ENCODE measurements at regions not wholly inside any gene's neighbourhood (a gene's known extent, or its start where the extent isn't known, plus 50 kb on each side); places are given as distances from the start of the nearest gene placed in this dataset.
A peak's percentile ranks its signal among the peaks of the same experiment; 100 is the strongest.

DNA sequence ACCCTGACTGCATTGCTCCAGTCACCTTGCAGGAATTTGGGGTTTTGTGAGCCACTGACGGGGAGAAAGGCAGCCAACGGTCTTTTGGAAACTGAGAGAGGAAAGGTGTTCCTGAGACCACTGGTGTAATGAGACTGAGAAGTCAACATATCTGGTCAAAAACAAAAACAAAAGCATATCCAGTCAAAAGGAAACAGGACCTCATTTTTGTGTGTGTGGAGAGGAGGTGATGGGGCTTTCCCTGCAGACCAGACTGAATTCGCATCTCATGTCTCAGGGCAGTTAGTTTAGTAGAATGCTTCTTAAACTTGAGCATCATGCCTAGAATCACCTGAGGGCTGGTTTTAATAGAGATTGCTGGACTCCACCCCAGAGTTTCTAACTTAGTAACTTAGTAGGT is 198.4 kb downstream of the COPRS start:
- H3K9me3 ChIP-seq, result peaks cover 19 to 37% (median 26%) of the 10 kb centered on the region in 4 donors
- no peaks in the 10 kb centered on the region for H3K36me3 ChIP-seq
- no peak for TF ChIP-seq EP300 (IDR thresholded peaks at IDR 0.05)
- no peak for TF ChIP-seq POLR2A (IDR thresholded peaks at IDR 0.05)
- TF ChIP-seq POLR2AphosphoS5 (IDR thresholded peaks at IDR 0.05), result no peak
- TF ChIP-seq, protein P1, sequence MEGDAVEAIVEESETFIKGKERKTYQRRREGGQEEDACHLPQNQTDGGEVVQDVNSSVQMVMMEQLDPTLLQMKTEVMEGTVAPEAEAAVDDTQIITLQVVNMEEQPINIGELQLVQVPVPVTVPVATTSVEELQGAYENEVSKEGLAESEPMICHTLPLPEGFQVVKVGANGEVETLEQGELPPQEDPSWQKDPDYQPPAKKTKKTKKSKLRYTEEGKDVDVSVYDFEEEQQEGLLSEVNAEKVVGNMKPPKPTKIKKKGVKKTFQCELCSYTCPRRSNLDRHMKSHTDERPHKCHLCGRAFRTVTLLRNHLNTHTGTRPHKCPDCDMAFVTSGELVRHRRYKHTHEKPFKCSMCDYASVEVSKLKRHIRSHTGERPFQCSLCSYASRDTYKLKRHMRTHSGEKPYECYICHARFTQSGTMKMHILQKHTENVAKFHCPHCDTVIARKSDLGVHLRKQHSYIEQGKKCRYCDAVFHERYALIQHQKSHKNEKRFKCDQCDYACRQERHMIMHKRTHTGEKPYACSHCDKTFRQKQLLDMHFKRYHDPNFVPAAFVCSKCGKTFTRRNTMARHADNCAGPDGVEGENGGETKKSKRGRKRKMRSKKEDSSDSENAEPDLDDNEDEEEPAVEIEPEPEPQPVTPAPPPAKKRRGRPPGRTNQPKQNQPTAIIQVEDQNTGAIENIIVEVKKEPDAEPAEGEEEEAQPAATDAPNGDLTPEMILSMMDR (IDR thresholded peaks at IDR 0.05), result no peak
- no peak overlapping the region for H3K4me3 ChIP-seq
- WGBS, 5 donors, result 73 to 85% (median 79%) methylated on average over 3 of the region's 3 CpGs
- H3K27ac ChIP-seq, result no peak overlapping the region
- no peaks in the 10 kb centered on the region for H3K4me1 ChIP-seq
- intact Hi-C loops (cut with DNase I; ENCODE audit: low total_unique reads), result no loop called here
- DNase-seq, result no peak
- H3K27me3 ChIP-seq, result no peaks in the 10 kb centered on the region

DNA sequence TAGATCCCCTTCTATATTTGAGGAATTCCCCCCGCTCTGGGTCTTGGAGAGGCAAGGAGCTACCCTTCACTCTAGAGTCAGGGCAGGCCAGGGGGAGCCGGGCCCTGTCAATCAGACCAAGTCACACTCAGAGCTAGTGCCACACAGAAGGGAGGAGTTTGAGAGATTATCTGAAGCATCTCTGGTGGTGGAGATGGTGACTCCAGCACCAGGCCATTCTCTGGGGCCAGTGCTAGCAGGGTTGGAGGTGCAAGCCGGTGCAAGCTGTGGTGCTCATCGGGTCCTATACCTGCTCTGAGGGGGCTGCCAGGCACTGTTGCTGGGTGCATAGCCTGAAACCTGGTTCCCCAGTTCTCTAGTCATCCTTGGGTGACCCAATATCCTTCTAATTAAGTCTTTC is 201.2 kb downstream of the COPRS start:
- intact Hi-C loops (cut with DNase I; ENCODE audit: low total_unique reads), result no loop called here

DNA sequence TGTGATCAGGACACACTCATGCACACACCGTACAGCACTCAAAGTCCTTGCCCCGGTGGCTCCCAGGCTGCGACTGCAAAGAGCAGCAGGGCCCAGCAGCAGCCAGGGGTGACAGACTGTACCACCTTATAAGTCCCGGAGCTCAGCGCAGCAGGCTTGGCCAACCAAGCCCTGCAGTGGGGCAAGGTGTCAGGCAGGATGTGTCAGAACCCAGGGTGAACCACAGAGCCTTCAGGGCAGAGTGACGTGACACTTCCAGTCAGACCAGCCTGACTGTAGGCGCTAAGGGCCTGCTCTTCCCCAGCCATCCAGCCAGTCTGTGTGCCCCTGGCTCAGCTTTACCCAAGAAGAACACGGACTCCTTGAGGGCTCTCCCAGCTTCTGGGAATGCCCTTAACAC is 204.1 kb downstream of the COPRS start:
- intact Hi-C loops (cut with DNase I; ENCODE audit: low total_unique reads), result no loop called here
- 78 to 87% (median 80%) methylated on average over 7 to 8 of the region's 8 CpGs for WGBS, 5 donors

More for the DNA sequence above, 201.2 kb downstream of the COPRS start:
- Histone ChIP-seq H3K4me3 (no peak overlapping the region), H3K9me3 (peaks cover 3 to 18% (median 10%) of the 10 kb centered on the region in 4 donors), H3K36me3 (no peaks in the 10 kb centered on the region), H3K27ac (no peak overlapping the region), H3K27me3 (no peaks in the 10 kb centered on the region), H3K4me1 (no peaks in the 10 kb centered on the region)
- TF ChIP-seq POLR2AphosphoS5 (IDR thresholded peaks at IDR 0.05), result no peak
- no peak for TF ChIP-seq EP300 (IDR thresholded peaks at IDR 0.05)
- TF ChIP-seq, protein P1 (IDR thresholded peaks at IDR 0.05), result no peak
- no peak for TF ChIP-seq POLR2A (IDR thresholded peaks at IDR 0.05)
- WGBS, 5 donors, result 86 to 96% (median 93%) methylated on average over 4 of the region's 4 CpGs
- DNase-seq, result no peak

DNA sequence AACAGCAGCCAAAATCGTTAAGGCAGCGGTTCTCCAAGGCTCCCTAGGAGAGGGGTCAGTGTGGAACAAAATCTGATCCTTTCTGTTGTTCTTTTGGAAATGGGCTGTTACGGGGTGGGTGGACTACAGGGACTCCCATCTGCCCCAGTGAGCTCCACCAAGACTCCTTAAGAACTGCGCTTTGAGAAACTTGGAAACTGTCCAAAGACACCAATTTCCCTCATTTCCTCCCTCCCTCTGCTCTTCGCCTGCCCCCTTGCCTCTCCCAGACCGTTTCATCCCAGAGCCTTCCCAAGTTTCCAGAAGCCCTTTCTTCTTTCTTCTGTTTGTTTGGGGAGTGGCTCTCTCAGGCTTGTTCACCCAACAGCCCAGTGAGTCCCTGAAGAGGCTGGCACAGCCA is 205.4 kb downstream of the COPRS start:
- Histone ChIP-seq H3K4me1 (no peaks in the 10 kb centered on the region), H3K4me3 (no peak overlapping the region), H3K36me3 (no peaks in the 10 kb centered on the region), H3K9me3 (no peaks in the 10 kb centered on the region), H3K27me3 (no peaks in the 10 kb centered on the region), H3K27ac (no peak overlapping the region)
- 42 to 62% (median 52%) methylated on average over 6 of the region's 6 CpGs for WGBS, 5 donors
- TF ChIP-seq, protein P1 (IDR thresholded peaks at IDR 0.05), result no peak
- DNase-seq, result peak in 1 of 2 donors; percentile 23
- intact Hi-C loops (cut with DNase I; ENCODE audit: low total_unique reads), result no loop called here

More for the DNA sequence above, 204.1 kb downstream of the COPRS start:
- Histone ChIP-seq H3K9me3 (no peaks in the 10 kb centered on the region), H3K4me3 (no peak overlapping the region), H3K27ac (no peak overlapping the region), H3K4me1 (no peaks in the 10 kb centered on the region), H3K27me3 (no peaks in the 10 kb centered on the region), H3K36me3 (no peaks in the 10 kb centered on the region)
- DNase-seq, result peak in 1 of 2 donors; percentile 17
- TF ChIP-seq POLR2A (IDR thresholded peaks at IDR 0.05), result no peak
- TF ChIP-seq, protein P1 (IDR thresholded peaks at IDR 0.05), result no peak

Data from stomach (tissue), 8 donors.